ENCODE measurements at regions not wholly inside any gene's neighbourhood (a gene's known extent, or its start where the extent isn't known, plus 50 kb on each side); places are given as distances from the start of the nearest gene placed in this dataset.
"Not testable (repeated sequence)": the region's sequence is repeated elsewhere in the genome, so short reads cannot be mapped to it uniquely, and the experiment has no call there.

DNA sequence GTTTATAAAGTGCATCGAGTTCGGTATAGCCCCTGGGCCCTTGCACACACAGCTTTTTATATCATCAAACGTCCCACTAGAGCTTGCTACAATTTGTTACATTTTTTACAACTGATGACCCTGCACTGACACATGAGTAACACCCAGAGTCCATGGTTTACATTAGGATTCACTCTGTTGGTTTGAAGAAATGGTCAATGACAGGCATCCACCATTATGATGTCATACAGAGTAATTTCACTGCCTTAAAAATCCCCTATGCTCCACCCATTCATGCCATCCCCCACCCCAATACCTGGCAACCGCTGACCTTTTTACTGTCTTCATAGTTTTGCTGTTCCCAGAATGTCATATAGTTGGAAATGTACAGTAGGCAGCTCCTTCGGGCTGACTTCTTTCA is 130.2 kb downstream of the MED10 start:
- ATAC-seq = no peak
- DNase-seq (ENCODE audit: missing footprints) = no peak
- intact Hi-C loops (cut with DNase I) = no loop called here

DNA sequence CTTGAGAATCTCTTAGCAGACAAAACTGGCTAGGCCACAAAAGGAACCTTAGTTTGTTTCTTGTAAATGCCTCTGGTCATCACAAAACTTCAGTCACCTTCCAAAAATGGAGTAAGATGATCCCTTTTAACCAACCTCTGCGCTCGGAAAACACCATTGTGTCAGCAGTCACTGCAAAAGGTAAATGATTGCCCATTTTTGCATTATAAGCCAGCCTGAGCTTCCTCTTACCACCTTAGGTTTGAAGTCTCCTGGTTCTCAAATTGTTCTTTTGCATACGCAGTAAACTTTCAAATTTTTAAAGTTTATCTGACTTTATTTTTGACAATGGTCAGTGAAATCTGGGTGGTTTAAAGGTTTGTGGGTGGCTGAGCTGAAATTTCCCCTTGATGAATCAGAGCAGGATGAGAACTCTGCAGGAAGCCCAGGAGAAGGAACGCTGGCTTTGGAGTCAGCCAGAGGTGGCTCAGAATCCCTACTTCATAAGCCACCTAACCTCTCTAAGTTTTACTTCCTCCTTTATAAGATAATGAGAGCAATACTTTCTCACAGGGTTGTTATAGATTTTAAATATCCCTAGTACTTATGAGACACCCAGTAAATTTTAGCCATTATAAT is 131.4 kb downstream of the MED10 start:
- no peak for ATAC-seq
- no peak for DNase-seq (ENCODE audit: missing footprints)
- intact Hi-C loops (cut with DNase I) = no loop called here

DNA sequence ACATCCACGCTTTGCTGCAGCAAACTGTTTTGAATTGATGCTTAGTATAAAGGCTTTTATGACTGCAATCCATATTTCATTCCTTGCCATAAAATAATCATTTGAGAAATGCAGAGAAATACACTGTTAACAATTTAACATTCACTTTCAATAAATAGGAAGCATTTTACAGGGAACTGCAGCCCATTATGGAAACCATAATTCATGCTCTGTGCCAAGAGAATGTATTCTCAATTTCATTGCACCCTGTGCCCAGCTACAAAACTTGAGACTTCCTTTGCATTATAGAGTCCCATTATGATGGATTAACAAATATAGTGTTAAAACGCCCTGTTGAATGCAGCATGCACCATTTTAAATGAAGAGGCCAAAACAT is 134.0 kb downstream of the MED10 start:
- ATAC-seq (no peak), DNase-seq (ENCODE audit: missing footprints) (no peak)
- intact Hi-C loops (cut with DNase I) = no loop called here

DNA sequence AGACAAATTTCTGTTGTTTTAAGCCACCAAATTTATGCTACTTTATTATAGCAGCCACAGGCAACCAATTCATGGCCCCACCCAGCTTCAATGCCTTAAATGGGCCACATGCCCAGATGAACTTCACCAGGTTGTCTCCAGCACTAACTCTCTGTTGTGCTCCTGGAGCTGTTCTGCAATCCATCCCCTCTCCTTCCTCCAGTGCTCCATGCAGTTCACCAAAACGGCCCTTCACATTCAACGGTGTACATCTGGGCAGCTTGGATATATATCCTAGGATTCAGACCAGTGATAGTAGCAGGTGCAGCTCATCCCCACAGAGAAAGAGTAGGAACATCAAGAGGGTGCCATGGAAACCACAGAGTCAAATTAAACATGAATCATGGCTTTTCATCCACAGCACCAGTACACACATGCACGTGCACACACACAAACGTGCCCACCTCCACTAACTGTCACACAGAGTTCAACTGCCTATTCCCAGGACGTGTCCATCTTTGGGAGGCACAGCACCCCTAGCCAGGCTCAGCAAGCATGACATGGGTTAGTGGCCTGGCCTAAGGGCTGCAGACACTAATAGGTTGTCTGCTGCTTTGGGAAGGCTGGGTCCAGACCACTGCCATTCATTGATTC is 134.5 kb downstream of the MED10 start:
- intact Hi-C loops (cut with DNase I) = no loop called here
- no peak for DNase-seq (ENCODE audit: missing footprints)
- no peak for ATAC-seq

DNA sequence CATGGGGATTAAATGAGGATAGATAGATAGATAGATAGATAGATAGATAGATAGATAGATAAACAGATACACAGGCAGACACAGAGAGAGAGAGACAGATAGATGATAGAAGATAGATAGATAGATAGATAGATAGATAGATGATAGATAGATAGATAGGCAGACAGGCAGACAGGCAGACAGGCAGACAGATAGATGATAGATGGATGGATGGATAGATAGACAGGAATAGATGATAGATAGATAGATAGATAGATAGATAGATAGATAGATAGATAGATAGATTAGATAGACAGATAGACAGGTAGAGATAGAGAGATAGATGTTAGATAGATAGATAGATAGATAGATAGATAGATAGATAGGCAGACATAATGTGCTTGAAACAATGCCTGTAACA is 137.3 kb downstream of the MED10 start:
- not testable (repeated sequence) for ATAC-seq; DNase-seq (ENCODE audit: missing footprints)

DNA sequence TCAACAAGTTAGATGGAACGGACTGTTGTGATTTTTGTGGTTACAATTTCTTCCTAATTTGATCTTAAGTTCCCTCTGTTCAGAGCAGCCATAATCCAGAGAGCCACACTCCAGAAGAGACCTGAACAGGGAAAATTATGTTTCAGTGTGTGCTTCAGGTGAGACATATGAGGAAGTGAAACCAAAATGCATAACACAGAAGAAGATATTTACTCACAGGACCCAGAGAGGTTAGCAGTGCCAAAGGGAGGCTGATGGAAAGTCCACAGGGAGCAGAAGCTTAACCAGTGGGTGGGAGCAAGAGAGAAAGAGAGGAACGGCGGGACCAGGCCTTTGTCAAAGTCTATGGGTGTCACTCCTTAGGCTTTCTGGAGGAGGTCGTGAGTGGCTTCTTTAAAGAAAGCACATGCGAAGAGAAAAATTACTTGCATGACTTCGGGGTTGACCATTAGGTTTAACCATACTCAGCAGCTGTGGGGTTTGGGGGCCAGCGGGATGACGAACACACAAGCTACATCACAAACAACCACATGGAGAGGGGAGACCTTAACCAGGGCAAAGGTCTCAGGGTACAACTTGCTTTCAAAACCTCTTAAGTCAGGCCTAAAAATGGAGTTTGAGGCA is 141.4 kb downstream of the MED10 start:
- no peak for DNase-seq (ENCODE audit: missing footprints)
- intact Hi-C loops (cut with DNase I) = no loop called here
- ATAC-seq = no peak

More for the DNA sequence above, 137.3 kb downstream of the MED10 start:
- intact Hi-C loops (cut with DNase I) = not testable (repeated sequence)

DNA sequence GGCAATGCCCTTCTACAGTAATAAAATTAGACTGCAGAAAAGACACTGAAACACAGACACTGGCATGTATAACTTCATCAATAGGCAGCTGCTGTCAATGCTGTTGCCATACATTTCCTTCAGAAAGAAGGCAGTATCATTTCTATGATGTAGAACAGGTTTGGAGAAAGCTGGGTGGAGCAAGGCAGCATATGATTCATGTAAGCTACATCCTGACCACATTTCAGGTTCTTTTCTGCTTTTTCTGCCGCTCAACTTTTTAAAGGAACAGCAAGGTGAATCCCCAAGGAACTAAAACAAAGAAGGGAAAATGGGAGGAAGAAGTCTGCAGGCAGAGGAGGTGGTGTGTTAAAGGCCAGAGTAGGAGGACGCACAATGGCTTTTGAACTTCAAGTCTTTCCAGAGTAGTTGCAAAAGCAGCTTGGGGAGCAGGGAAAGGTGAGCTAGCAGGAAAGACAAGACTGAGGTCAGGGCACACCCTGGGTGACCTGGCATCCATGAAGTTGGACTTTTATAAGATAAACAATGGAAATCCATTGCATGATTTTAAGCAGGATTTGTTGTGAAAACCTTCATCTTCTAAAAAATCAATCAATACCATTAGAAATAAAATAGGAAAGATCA is 142.1 kb downstream of the MED10 start:
- intact Hi-C loops (cut with DNase I) = no loop called here
- ATAC-seq = no peak
- no peak for DNase-seq (ENCODE audit: missing footprints)

DNA sequence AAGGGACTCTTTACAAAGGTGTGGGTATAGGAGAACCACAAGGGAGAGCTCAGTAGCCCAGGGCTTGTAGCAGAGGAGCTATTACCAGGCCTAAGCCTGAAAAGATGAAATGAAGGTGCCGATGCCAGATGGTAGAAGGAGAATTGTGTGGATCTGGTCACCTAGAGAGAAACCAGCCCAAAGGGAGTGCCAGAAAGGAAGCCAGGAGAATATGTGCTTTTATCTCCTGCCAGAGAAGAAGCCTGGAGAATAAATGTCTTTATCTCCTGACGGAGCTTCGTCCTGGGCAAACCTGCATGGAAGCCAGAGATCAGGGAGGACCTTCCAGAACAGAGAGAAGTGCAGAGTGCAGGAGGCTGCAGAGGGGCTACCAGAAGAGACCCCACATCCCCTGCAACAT is 142.6 kb downstream of the MED10 start:
- intact Hi-C loops (cut with DNase I) = no loop called here
- DNase-seq (ENCODE audit: missing footprints) = no peak
- ATAC-seq = no peak

DNA sequence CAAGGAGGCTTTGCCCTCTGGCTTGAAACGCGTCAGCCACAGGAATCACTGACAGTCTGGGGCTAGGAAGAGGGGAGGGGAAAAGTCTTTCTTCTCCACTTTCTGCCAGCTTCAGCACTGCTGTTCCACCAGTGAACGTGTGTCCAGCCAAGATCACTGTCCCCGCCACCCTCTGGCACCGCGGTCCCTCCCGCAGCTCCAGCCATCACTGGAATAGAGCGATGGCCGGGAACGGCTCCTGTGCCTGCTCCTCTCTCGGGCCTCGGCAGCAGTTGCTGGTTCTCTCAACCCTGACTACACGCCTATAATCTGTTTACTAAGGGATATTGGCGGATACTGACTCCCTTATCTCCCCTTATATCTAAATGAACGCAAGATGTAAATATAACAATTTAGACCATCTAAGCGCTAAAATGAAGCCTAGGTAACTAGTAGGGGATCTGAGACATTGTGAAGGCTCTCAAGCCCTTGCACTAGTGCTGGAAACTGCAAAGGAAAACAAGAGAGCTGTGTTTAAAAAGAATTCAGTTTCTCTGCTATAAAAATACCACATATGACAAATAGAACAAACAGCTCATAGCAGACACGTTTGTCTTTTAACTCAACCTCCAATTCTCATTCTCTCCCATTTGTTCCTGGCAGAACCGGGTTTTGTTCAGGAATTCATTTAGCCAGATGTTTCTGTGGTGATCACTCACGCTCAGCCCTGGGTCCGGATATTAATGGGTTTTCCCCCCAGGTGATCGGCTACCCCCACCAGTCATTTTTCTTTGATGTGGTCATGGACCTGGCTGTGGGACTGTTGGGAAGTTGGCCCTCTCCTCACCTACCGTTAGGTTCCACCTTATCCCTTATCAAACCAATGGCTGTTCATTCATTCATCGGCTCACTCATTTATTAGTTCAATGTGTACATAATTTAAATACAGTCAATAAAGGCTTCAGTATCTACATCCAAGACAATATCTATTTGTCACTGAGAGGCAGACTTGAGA is 149.8 kb downstream of the MED10 start:
- DNase-seq (ENCODE audit: missing footprints) (no peak), ATAC-seq (no peak)
- intact Hi-C loops (cut with DNase I) = no loop called here

DNA sequence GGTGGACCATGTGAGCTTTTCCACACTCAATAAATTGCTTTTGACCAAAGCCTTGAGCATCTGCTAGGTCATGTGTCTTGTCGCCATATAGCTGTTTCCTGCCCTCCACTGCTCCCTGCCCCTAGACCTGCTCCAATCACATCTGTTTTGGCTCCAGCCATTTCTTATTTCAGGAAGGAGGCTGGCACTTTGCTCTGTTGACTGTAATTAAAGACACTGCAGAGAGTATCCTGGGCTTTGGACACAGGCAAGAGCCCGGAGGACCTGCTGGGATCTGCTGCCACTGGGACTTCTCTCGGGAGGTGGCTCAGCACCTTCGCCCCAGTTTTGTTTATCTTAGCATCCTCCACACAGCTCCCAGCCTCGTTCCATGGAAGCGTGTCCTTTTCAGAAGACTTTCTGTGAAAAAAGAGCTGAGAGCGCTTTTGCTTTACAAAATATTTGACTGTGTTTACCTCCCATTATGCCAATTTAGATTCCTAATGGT is 153.2 kb downstream of the MED10 start:
- no peak for DNase-seq (ENCODE audit: missing footprints)
- intact Hi-C loops (cut with DNase I) = no loop called here

DNA sequence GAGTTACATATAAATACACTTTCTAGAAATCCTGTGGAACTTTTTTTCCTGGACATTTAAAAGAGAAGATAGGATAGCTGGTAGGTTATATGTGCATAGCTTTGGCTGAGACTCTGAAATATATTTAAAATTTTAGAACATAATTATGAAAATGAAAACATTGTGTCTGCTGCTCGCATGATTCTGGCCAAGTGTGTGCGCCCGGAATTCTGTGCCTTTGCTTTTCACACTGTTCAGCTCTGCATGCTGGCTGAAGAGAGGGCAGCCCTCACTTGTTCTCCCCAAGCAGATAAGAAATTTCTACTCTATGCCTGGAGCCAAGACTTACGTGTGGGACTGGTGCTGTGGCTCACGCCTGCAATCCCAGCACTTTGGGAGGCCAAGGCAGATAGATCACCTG is 153.9 kb downstream of the MED10 start:
- intact Hi-C loops (cut with DNase I) = no loop called here
- DNase-seq (ENCODE audit: missing footprints) (no peak), ATAC-seq (no peak)

More for the DNA sequence above, 153.2 kb downstream of the MED10 start:
- ATAC-seq = no peak

DNA sequence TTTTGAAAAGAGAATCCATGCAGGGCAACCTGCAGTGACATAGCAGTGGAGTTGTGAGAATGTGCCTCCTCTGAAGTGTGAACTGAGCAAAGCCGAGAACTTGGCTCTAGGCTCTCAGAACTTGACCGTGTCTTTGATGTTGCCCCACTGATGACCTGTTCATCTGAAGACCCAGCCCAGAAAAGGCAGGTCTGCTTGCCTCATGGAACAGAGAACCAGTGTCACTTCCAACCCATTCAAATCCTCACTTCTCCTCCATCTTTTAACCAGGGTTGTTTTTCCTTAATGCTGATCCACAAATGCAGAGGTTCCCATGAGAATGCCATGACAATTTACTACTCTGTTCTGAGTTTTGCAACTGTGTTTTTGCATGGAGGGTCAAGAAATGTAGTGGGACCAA is 155.4 kb downstream of the MED10 start:
- DNase-seq (ENCODE audit: missing footprints) (no peak), ATAC-seq (no peak)
- intact Hi-C loops (cut with DNase I) = no loop called here

DNA sequence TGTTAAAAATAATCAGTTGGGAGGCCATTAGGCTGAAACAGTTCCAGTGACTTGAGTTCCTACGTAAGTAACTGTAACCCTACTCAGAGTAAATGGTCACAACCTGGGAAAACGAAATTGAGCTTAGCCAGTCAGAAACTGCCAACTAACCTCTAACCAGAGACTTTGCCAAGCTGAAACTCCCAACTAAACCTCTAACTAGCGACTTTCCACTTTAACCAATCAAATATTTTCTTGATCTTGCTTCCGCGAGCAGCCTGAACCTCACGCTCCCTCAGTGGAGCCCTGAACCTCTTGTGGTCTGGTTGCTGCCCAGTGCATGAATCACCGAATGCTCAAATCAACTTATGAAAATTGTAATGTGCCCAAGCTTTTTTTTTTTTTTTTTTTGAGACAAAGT is 156.2 kb downstream of the MED10 start:
- DNase-seq (ENCODE audit: missing footprints) (no peak), ATAC-seq (no peak)
- intact Hi-C loops (cut with DNase I) = no loop called here

DNA sequence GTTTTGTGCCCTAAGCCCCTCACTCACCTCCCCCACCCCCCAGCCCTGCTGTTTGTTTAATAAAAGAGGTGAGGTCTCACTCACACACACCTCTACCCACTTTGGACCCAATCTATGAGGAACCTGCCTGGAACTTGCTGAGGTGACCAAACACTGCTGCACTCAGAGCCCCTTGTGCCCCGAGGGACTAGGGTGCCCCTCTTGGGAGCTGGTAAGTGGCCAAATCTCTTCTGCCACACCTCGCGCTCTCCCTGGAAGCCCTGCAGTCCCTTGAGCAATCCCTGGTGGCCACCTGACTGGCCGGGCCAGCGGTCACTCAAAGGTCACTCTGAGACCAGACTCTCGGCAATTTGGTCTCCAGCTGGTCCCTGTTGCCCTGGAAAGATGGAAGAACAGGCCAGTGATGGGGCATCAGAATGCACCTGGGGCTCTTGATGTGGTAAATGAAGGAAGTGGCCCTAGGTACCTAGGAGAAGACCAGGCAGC is 157.2 kb downstream of the MED10 start:
- no peak for ATAC-seq
- intact Hi-C loops (cut with DNase I) = no loop called here
- no peak for DNase-seq (ENCODE audit: missing footprints)

DNA sequence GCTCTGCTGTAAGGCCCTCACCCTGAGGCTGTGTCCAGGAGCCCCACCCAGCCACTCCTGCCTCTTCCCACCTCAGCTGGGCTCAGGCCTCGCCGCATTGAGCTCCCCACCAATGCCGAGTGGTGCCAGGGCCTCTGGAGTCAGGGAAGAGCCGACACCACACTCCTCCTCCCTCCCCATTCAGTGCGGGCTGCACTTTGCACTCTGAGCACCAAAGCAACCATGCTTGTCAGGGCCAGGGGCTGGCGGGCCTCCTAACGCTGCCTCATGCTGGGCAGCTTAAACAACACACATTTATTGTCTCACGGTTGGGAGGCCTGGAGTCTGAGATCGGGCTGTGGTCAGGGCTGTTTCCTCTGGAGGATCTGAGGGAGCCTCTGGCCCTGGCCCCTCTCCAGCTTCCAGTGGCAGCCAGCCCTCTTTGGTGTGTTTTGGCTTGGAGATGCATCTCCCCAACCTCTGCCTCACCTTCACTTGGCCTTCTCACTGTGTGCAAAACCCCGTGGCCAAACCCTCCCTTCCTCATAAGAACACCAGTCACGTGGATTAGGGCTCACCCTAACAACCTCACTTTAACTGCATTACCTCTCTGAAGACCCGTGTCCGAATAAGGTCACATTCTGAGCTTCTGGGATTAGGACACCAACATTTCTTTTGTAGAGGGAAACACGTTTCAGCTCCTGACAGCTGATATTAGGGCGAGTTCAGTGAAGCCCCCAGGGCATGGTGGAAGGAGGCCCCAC is 157.8 kb downstream of the MED10 start:
- intact Hi-C loops (cut with DNase I) = no loop called here
- ATAC-seq (no peak), DNase-seq (ENCODE audit: missing footprints) (no peak)

DNA sequence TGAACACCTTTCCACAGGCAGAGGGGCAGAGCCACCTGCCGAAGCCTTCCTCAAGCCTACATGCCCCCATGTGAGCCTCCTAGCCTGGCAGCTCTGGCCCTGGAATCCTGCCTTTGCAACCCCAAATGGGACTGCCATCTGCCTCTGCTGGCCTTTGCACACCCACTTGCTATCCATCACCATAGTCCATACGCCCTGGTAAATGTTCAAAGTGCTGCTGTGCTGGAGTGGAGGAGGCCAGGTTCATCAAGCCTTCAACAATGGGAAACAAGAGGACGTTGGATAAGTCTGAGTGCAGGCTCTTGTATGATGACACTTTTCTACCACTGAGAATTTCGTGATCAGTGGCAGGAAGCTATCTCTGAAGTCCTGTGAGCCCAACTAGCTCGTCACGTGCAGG is 159.8 kb downstream of the MED10 start:
- no peak for ATAC-seq
- DNase-seq (ENCODE audit: missing footprints) = no peak
- intact Hi-C loops (cut with DNase I) = no loop called here

DNA sequence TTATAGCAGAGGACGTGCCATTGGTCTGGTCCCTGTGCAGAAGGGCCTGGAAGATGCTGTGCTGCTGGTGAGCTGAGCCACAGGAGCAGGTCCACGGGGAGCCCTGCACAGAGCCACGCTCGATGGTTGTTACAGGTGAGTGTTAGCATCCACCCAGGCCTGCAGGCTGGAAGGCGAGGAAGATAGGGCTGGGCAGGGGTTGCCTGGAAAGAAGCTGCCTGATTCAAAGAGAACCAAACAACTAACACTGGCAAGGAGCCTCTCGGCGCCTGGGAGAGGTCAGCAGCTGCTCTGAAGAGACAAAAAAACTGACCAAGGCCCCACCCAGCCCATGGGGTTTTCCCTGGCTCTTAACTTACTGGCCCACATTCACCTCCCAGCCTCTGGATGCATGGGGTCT is 160.2 kb downstream of the MED10 start:
- DNase-seq (ENCODE audit: missing footprints) = no peak
- intact Hi-C loops (cut with DNase I) = no loop called here
- ATAC-seq = no peak

DNA sequence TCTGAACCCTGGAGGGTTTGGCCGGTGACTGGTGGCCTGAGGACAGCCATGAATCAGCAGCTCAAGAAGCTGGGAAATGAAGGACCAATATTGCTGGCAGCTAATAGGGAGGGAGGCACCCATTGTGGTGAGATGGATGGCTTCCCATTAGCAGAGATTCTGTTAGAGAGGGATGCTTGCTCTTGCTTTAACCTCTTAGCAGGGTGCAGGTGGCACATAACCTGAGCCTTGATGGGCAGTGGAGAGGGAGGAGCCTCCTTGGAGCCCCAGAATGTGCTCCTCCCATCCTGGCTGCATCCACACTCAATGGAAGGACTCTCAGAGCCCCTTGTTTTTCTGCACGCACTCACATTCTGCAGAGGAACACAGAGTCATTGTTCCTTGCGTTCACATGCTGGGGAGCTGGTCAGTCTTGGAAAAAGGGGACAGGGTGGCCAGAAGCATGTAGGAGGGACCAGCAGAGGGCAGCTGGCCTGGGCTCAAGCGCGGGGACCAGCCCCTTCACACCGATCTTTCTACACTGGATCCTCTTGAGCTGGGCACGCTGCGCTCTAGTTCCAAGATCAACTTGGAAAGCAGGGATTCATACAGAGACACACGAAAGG is 161.8 kb downstream of the MED10 start:
- DNase-seq (ENCODE audit: missing footprints) (no peak), ATAC-seq (no peak)
- intact Hi-C loops (cut with DNase I) = no loop called here

All from Right ventricle myocardium inferior (tissue), 1 donor.